SK-N-SH (cell line): ENCODE measurements at regions not wholly inside any gene's neighbourhood (a gene's known extent, or its start where the extent isn't known, plus 50 kb on each side); places are given as distances from the start of the nearest gene placed in this dataset.

ENCODE experiments used
- CHD2 ChIP-seq: fragments of 150-350 bp; IDR thresholded peaks from 2 replicates; pipeline ENCODE4 v1.6.1; 2018; ENCODE audit warnings: low read length; ENCODE audit not compliant: partially characterized antibody
- FOXJ3 ChIP-seq: sonication (generic); formaldehyde crosslinking; IDR thresholded peaks from 2 replicates; pipeline ENCODE4 v1.5.1; 2020; ENCODE audit warnings: mild to moderate bottlenecking, missing genetic modification reagents
- GATA2 ChIP-seq: sonication (generic); formaldehyde crosslinking; IDR thresholded peaks from 2 replicates; pipeline ENCODE4 v1.5.0; 2020; ENCODE audit warnings: mild to moderate bottlenecking, missing genetic modification reagents
- JUND ChIP-seq: IDR thresholded peaks from 2 replicates; pipeline ENCODE4 v1.4.0; 2012
- MEF2A ChIP-seq: IDR thresholded peaks from 2 replicates; pipeline ENCODE4 v1.4.0; 2012; ENCODE audit warnings: low read depth, borderline replicate concordance
- MXI1 ChIP-seq: IDR thresholded peaks from 2 replicates; pipeline ENCODE4 v1.6.1; 2012; ENCODE audit warnings: mild to moderate bottlenecking, low read depth, low read length, improper control_type of control experiment
- NRF1 ChIP-seq: IDR thresholded peaks from 2 replicates; pipeline ENCODE4 v1.6.1; 2012; ENCODE audit warnings: low read depth, mild to moderate bottlenecking, low read length
- POLR2AphosphoS5 ChIP-seq: IDR thresholded peaks from 2 replicates; pipeline ENCODE4 v1.6.1; 2012; ENCODE audit warnings: low read depth, low read length
- RFX5 ChIP-seq: IDR thresholded peaks from 2 replicates; pipeline ENCODE4 v1.6.1; 2012; ENCODE audit warnings: mild to moderate bottlenecking, improper control_type of control experiment, low read length
- SIN3A ChIP-seq: IDR thresholded peaks from 2 replicates; pipeline ENCODE4 v1.6.1; 2012; ENCODE audit warnings: low read depth, mild to moderate bottlenecking, low read length, moderate library complexity, borderline replicate concordance
- SMC3 ChIP-seq: IDR thresholded peaks from 2 replicates; pipeline ENCODE4 v1.6.1; 2012; ENCODE audit warnings: low read depth, low read length, improper control_type of control experiment
- TAF1 ChIP-seq: IDR thresholded peaks from 2 replicates; pipeline ENCODE4 v1.6.1; 2012; ENCODE audit warnings: low read depth, mild to moderate bottlenecking, low read length, moderate library complexity, borderline replicate concordance
- TCF12 ChIP-seq: IDR thresholded peaks from 2 replicates; pipeline ENCODE4 v1.4.0; 2012
- TEAD4 ChIP-seq: IDR thresholded peaks from 2 replicates; pipeline ENCODE4 v1.4.0; 2012; ENCODE audit warnings: mild to moderate bottlenecking, borderline replicate concordance; ENCODE audit not compliant: insufficient read depth
- YY1 ChIP-seq: IDR thresholded peaks from 2 replicates; pipeline ENCODE4 v1.4.0; 2012; ENCODE audit warnings: low read depth, mild to moderate bottlenecking
- TF ChIP-seq, protein P1 (sequence below): fragments of 200-600 bp; sonication (generic); IDR thresholded peaks from 2 replicates; pipeline ENCODE4 v1.6.1; 2017; ENCODE audit warnings: antibody characterized with exemption, mild to moderate bottlenecking, moderate library complexity
- TF ChIP-seq, protein P2 (sequence below): IDR thresholded peaks from 2 replicates; pipeline ENCODE4; 2012
- TF ChIP-seq, protein P3 (sequence below): IDR thresholded peaks from 2 replicates; pipeline ENCODE4 v1.4.0; 2012; ENCODE audit warnings: low read depth, borderline replicate concordance

DNA sequence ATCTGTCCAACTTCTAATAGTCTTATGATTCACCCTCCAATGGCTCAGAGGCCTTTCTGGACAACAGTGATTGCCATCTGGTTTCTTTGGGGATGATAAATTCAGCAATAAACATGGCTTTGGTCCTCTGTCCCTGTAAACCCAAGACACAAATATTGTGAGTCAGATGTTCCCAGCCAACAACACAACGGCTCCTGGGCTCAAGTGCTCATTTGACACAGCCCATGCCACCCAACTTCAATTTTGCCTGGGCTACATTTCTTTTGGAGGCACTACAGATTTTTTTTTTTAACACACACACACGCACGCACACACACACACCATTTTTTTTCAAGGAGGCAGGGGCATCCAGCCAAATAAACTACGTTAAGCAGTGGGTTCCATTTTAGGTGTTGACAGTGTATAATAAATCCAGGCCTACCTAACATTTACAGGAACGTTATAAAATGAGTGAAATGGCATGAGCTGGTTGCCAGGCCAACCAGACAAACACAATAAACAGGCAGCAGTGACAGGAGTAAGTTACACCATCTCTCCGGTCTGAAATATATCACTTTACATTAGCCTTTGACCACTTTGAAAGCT lies 939.9 kb upstream of the SOX9 start (continued):
- TF ChIP-seq, protein P1, sequence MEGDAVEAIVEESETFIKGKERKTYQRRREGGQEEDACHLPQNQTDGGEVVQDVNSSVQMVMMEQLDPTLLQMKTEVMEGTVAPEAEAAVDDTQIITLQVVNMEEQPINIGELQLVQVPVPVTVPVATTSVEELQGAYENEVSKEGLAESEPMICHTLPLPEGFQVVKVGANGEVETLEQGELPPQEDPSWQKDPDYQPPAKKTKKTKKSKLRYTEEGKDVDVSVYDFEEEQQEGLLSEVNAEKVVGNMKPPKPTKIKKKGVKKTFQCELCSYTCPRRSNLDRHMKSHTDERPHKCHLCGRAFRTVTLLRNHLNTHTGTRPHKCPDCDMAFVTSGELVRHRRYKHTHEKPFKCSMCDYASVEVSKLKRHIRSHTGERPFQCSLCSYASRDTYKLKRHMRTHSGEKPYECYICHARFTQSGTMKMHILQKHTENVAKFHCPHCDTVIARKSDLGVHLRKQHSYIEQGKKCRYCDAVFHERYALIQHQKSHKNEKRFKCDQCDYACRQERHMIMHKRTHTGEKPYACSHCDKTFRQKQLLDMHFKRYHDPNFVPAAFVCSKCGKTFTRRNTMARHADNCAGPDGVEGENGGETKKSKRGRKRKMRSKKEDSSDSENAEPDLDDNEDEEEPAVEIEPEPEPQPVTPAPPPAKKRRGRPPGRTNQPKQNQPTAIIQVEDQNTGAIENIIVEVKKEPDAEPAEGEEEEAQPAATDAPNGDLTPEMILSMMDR: no peak
- TF ChIP-seq NRF1 (no peak), YY1 (peak; percentile 43; the same call in 1 of the 2 replicates), RFX5 (no peak), TCF12 (peak; percentile 32; the same call in 1 of the 2 replicates), POLR2AphosphoS5 (no peak), GATA2 (CRISPR knock-in tag) (no peak), TAF1 (no peak), SMC3 (no peak), TEAD4 (no peak), SIN3A (peak; percentile 21; the same call in 1 of the 2 replicates), FOXJ3 (CRISPR knock-in tag) (no peak), JUND (no peak), MXI1 (no peak), CHD2 (no peak), MEF2A (no peak)
- TF ChIP-seq, protein P2, sequence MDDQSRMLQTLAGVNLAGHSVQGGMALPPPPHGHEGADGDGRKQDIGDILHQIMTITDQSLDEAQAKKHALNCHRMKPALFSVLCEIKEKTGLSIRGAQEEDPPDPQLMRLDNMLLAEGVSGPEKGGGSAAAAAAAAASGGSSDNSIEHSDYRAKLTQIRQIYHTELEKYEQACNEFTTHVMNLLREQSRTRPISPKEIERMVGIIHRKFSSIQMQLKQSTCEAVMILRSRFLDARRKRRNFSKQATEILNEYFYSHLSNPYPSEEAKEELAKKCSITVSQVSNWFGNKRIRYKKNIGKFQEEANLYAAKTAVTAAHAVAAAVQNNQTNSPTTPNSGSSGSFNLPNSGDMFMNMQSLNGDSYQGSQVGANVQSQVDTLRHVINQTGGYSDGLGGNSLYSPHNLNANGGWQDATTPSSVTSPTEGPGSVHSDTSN: peak; percentile 63
- TF ChIP-seq, protein P3, sequence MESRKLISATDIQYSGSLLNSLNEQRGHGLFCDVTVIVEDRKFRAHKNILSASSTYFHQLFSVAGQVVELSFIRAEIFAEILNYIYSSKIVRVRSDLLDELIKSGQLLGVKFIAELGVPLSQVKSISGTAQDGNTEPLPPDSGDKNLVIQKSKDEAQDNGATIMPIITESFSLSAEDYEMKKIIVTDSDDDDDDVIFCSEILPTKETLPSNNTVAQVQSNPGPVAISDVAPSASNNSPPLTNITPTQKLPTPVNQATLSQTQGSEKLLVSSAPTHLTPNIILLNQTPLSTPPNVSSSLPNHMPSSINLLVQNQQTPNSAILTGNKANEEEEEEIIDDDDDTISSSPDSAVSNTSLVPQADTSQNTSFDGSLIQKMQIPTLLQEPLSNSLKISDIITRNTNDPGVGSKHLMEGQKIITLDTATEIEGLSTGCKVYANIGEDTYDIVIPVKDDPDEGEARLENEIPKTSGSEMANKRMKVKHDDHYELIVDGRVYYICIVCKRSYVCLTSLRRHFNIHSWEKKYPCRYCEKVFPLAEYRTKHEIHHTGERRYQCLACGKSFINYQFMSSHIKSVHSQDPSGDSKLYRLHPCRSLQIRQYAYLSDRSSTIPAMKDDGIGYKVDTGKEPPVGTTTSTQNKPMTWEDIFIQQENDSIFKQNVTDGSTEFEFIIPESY: no peak
- TF ChIP-seq, all 33 proteins: peak for 6
